GM23338 (cell line): ENCODE measurements at regions not wholly inside any gene's neighbourhood (a gene's known extent, or its start where the extent isn't known, plus 50 kb on each side); places are given as distances from the start of the nearest gene placed in this dataset.

Experiments
- CTCF ChIP-seq, 2 experiments: fragments of 200-600 bp in 1 of 2; sonication (generic) in 1 of 2; conservative IDR thresholded peaks; 2 replicates each; pipeline versions ENCODE4 v1.5.1 to v1.6.1; 2016 to 2017; ENCODE audit warnings: antibody characterized with exemption in 2 of 2, low read depth in 2 of 2, mild to moderate bottlenecking in 2 of 2, moderate library complexity in 1 of 2
- EZH2 ChIP-seq: fragments of 200-600 bp; sonication (generic); IDR thresholded peaks from one replicate; pipeline ENCODE4 v1.8.0; 2017; ENCODE audit warnings: antibody characterized with exemption, mild to moderate bottlenecking, low read depth; ENCODE audit not compliant: unreplicated experiment
- EZH2phosphoT487 ChIP-seq: fragments of 200-600 bp; sonication (generic); IDR thresholded peaks from one replicate; pipeline ENCODE4 v1.8.1; 2018; ENCODE audit warnings: antibody characterized with exemption; ENCODE audit not compliant: unreplicated experiment
- POLR2AphosphoS5 ChIP-seq: IDR thresholded peaks from 2 replicates; pipeline ENCODE4 v1.6.1; 2016; ENCODE audit warnings: antibody characterized with exemption, low read depth
- STAT1 ChIP-seq: IDR thresholded peaks from one replicate; pipeline ENCODE4 v1.6.1; 2016; ENCODE audit warnings: antibody characterized with exemption; ENCODE audit not compliant: unreplicated experiment

- no peak for TF ChIP-seq EZH2phosphoT487
- no peak for TF ChIP-seq CTCF (conservative IDR thresholded peaks at IDR 0.05; ENCODE audit: low read depth in 2 of 2)
- TF ChIP-seq POLR2AphosphoS5: no peak
- TF ChIP-seq STAT1: no peak
- TF ChIP-seq EZH2: no peak
These were observed 481.4 kb upstream of the LMCD1 start for GRCh38 chr3:8020047-8020841.
